ENCODE measurements at regions not wholly inside any gene's neighbourhood (a gene's known extent, or its start where the extent isn't known, plus 50 kb on each side); places are given as distances from the start of the nearest gene placed in this dataset.

DNA sequence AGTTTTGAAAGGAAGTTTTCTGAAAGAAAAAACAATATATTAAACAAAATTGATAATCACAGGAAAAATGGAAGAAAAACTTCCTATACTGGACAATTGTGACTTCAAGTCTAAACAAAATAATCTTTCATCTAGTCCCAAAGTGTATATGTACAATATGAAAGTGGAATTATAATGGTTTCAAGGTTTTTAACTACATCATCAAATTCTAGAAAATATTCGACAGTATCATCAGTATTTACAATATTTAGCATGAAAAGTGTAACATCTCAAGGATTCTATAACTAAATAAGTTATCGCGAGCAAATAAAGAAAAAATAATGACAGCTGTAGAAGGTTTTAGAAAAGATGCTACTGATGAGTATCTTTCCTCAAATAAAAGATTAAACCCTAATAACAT is 310.9 kb upstream of the LRFN5 start:
- no peak for TF ChIP-seq POLR2AphosphoS5 (IDR thresholded peaks at IDR 0.05; ENCODE audit: low read depth, low read length)
- TF ChIP-seq SIN3A (IDR thresholded peaks at IDR 0.05; ENCODE audit: borderline replicate concordance, insufficient read depth, low read length) = no peak
- no peak for TF ChIP-seq REST (IDR thresholded peaks at IDR 0.05; ENCODE audit: insufficient read depth in 1 of 2, low read depth in 2 of 2, low read length in 2 of 2)
- TF ChIP-seq FOXP2 (optimal IDR thresholded peaks at IDR 0.05; ENCODE audit: borderline replicate concordance, extremely low read depth, extremely low read length, insufficient read depth) = no peak
- TF ChIP-seq TAF1 (IDR thresholded peaks at IDR 0.05; ENCODE audit: borderline replicate concordance, insufficient read depth, low read length) = no peak

All from PFSK-1 (cell line).